GM18505 (cell line): ENCODE measurements at regions not wholly inside any gene's neighbourhood (a gene's known extent, or its start where the extent isn't known, plus 50 kb on each side); places are given as distances from the start of the nearest gene placed in this dataset.

Experiments
- ATAC-seq: cut with Tn5 transposase; IDR thresholded peaks from one replicate; pipeline ENCODE4 v1.9.1; 2021; ENCODE audit not compliant: unreplicated experiment
- POLR2A ChIP-seq: IDR thresholded peaks from 4 replicates; pipeline ENCODE4 v1.6.1; 2011; ENCODE audit warnings: borderline replicate concordance; ENCODE audit not compliant: insufficient read depth, insufficient read length; ENCODE audit errors: extremely low read depth

GRCh38 chr6:62466607-62467006 lies 180.6 kb upstream of the KHDRBS2 start:
- ATAC-seq, result no peak
- no peak for TF ChIP-seq POLR2A

- TF ChIP-seq POLR2A, result no peak
- ATAC-seq, result no peak
Measured at GRCh38 chr6:62465206-62465605, 179.2 kb upstream of the KHDRBS2 start.

GRCh38 chr6:62452586-62452985 lies 166.6 kb upstream of the KHDRBS2 start:
- no peak for TF ChIP-seq POLR2A
- ATAC-seq, result no peak

- TF ChIP-seq POLR2A, result no peak
- ATAC-seq, result no peak
Measured at GRCh38 chr6:62446647-62447316, 160.8 kb upstream of the KHDRBS2 start.

GRCh38 chr6:62445521-62445920 lies 159.5 kb upstream of the KHDRBS2 start:
- no peak for ATAC-seq
- no peak for TF ChIP-seq POLR2A

- no peak for TF ChIP-seq POLR2A
- no peak for ATAC-seq
Measured at GRCh38 chr6:62441182-62441581, 155.2 kb upstream of the KHDRBS2 start.

GRCh38 chr6:62429781-62430180 lies 143.8 kb upstream of the KHDRBS2 start:
- ATAC-seq, result no peak

GRCh38 chr6:62400521-62401259 lies 114.7 kb upstream of the KHDRBS2 start:
- no peak for ATAC-seq
- TF ChIP-seq POLR2A, result no peak

More at GRCh38 chr6:62429781-62430180, 143.8 kb upstream of the KHDRBS2 start:
- TF ChIP-seq POLR2A, result no peak

- TF ChIP-seq POLR2A, result no peak
- no peak for ATAC-seq
Measured at GRCh38 chr6:62393608-62394007, 107.6 kb upstream of the KHDRBS2 start.

GRCh38 chr6:62392291-62392690 lies 106.3 kb upstream of the KHDRBS2 start:
- ATAC-seq, result no peak
- no peak for TF ChIP-seq POLR2A

GRCh38 chr6:62391358-62391757 lies 105.3 kb upstream of the KHDRBS2 start:
- no peak for TF ChIP-seq POLR2A
- no peak for ATAC-seq

- no peak for TF ChIP-seq POLR2A
- no peak for ATAC-seq
Measured at GRCh38 chr6:62390401-62390800, 104.4 kb upstream of the KHDRBS2 start.

- no peak for TF ChIP-seq POLR2A
- no peak for ATAC-seq
Measured at GRCh38 chr6:62371453-62372210, 85.6 kb upstream of the KHDRBS2 start.
